ENCODE measurements at regions not wholly inside any gene's neighbourhood (a gene's known extent, or its start where the extent isn't known, plus 50 kb on each side); places are given as distances from the start of the nearest gene placed in this dataset.

DNA sequence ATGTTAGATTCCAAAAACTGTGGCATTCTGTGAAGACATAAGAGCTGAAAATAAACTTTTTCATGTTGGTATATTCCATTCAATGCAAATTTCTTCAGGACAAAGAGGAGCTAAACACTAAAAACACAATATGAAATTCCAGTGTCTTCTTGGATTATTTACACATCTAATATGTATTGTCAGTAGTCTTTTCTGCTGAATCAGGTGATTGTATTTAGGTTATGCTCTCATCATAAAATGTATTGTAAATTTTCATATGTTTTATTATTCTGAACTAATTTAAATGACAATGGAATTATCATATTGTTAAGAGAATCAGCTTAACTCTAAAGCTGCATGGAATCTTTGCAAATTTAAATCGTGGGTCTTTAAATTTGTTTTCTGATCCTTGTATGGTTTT is 526.7 kb downstream of the PDHA2 start:
- TF ChIP-seq EZH2 (IDR thresholded peaks at IDR 0.05; ENCODE audit: borderline replicate concordance, low read length) = no peak
- TF ChIP-seq, protein P1, sequence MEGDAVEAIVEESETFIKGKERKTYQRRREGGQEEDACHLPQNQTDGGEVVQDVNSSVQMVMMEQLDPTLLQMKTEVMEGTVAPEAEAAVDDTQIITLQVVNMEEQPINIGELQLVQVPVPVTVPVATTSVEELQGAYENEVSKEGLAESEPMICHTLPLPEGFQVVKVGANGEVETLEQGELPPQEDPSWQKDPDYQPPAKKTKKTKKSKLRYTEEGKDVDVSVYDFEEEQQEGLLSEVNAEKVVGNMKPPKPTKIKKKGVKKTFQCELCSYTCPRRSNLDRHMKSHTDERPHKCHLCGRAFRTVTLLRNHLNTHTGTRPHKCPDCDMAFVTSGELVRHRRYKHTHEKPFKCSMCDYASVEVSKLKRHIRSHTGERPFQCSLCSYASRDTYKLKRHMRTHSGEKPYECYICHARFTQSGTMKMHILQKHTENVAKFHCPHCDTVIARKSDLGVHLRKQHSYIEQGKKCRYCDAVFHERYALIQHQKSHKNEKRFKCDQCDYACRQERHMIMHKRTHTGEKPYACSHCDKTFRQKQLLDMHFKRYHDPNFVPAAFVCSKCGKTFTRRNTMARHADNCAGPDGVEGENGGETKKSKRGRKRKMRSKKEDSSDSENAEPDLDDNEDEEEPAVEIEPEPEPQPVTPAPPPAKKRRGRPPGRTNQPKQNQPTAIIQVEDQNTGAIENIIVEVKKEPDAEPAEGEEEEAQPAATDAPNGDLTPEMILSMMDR (IDR thresholded peaks at IDR 0.05; ENCODE audit: low read length) = no peak
- no peaks in the 10 kb centered on the region for H3K27me3 ChIP-seq (ENCODE audit: insufficient read depth, low read length)
- no peak overlapping the region for H3K4me3 ChIP-seq (ENCODE audit: low read depth, low read length, poor library complexity, severe bottlenecking)

DNA sequence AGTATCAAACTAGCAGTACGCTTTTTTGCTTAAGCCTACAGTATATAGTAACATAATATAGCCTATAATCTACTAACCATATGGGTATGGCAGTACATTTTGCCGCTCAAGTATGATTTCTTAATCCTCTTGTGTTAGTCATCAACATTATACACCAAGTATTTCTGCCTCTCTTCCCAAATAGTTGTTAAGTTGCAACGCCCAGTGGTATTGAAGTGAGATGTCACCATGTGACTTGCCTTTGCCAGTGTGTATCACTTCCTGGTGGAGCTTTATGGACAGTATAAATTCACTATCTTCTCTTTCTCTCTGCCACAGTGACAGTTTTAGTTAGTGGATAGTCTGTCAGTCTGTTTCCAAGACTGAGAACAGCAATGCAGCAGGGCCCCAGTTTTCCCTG is 535.5 kb downstream of the PDHA2 start:
- TF ChIP-seq EZH2 (IDR thresholded peaks at IDR 0.05; ENCODE audit: borderline replicate concordance, low read length) = no peak
- TF ChIP-seq, protein P1 (IDR thresholded peaks at IDR 0.05; ENCODE audit: low read length) = no peak
- H3K27ac ChIP-seq (ENCODE audit: low read depth, low read length, poor library complexity, severe bottlenecking) = no peak overlapping the region
- no peaks in the 10 kb centered on the region for H3K36me3 ChIP-seq (ENCODE audit: insufficient read depth, low read length)
- H3K9ac ChIP-seq (ENCODE audit: low read length) = no peak overlapping the region
- no peaks in the 10 kb centered on the region for H3K27me3 ChIP-seq (ENCODE audit: insufficient read depth, low read length)
- no peaks in the 10 kb centered on the region for H3K4me1 ChIP-seq (ENCODE audit: insufficient read depth, low read length, severe bottlenecking)
- no peaks in the 10 kb centered on the region for H3K9me3 ChIP-seq (ENCODE audit: low read length)
- no peaks in the 10 kb centered on the region for H3K9me2 ChIP-seq (ENCODE audit: low read depth, low read length)
- H3K79me2 ChIP-seq (ENCODE audit: insufficient read depth, low read length) = no peaks in the 10 kb centered on the region
- no peak overlapping the region for H2AFZ ChIP-seq (ENCODE audit: low read length)
- H3K4me3 ChIP-seq (ENCODE audit: low read depth, low read length, poor library complexity, severe bottlenecking) = no peak overlapping the region
- H3K4me2 ChIP-seq (ENCODE audit: low read length) = no peak overlapping the region
- no peaks in the 10 kb centered on the region for H3F3A ChIP-seq (ENCODE audit: insufficient read depth, low read length)
- no peaks in the 10 kb centered on the region for H4K20me1 ChIP-seq (ENCODE audit: insufficient read depth, low read length)

More for the DNA sequence above, 526.7 kb downstream of the PDHA2 start:
- Histone ChIP-seq H3K9me3 (ENCODE audit: low read length) (no peaks in the 10 kb centered on the region), H3K27ac (ENCODE audit: low read depth, low read length, poor library complexity, severe bottlenecking) (no peak overlapping the region), H3K9me2 (ENCODE audit: low read depth, low read length) (no peaks in the 10 kb centered on the region), H3F3A (ENCODE audit: insufficient read depth, low read length) (no peaks in the 10 kb centered on the region), H3K79me2 (ENCODE audit: insufficient read depth, low read length) (no peaks in the 10 kb centered on the region), H3K4me2 (ENCODE audit: low read length) (no peak overlapping the region), H4K20me1 (ENCODE audit: insufficient read depth, low read length) (no peaks in the 10 kb centered on the region), H3K4me1 (ENCODE audit: insufficient read depth, low read length, severe bottlenecking) (no peaks in the 10 kb centered on the region), H3K9ac (ENCODE audit: low read length) (no peak overlapping the region), H3K36me3 (ENCODE audit: insufficient read depth, low read length) (no peaks in the 10 kb centered on the region), H2AFZ (ENCODE audit: low read length) (no peak overlapping the region)

DNA sequence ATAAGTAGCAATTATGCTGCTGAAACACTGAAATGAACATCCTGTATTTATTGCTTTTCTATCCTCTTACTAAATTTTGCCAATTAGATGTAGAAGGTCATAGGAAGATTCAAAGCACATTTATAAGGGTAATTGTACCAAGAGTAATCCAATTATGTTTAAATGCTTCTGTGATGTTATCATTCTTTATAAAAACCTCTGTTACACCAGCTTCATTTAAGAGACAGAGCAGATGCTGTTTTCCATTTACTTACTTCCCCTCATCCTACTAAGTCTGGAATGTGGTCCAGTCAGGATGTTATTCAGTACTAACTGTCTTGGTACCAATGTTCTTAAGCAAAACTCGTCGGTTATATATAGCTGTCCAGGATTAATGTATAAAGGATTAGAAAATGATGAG is 539.6 kb downstream of the PDHA2 start:
- Histone ChIP-seq H2AFZ (ENCODE audit: low read length) (no peak overlapping the region), H4K20me1 (ENCODE audit: insufficient read depth, low read length) (no peaks in the 10 kb centered on the region), H3K9me2 (ENCODE audit: low read depth, low read length) (no peaks in the 10 kb centered on the region), H3K4me1 (ENCODE audit: insufficient read depth, low read length, severe bottlenecking) (no peaks in the 10 kb centered on the region), H3K4me3 (ENCODE audit: low read depth, low read length, poor library complexity, severe bottlenecking) (no peak overlapping the region), H3K27ac (ENCODE audit: low read depth, low read length, poor library complexity, severe bottlenecking) (no peak overlapping the region), H3F3A (ENCODE audit: insufficient read depth, low read length) (no peaks in the 10 kb centered on the region), H3K27me3 (ENCODE audit: insufficient read depth, low read length) (no peaks in the 10 kb centered on the region), H3K4me2 (ENCODE audit: low read length) (no peak overlapping the region), H3K79me2 (ENCODE audit: insufficient read depth, low read length) (no peaks in the 10 kb centered on the region), H3K9ac (ENCODE audit: low read length) (no peak overlapping the region), H3K36me3 (ENCODE audit: insufficient read depth, low read length) (no peaks in the 10 kb centered on the region), H3K9me3 (ENCODE audit: low read length) (no peaks in the 10 kb centered on the region)
- TF ChIP-seq EZH2 (IDR thresholded peaks at IDR 0.05; ENCODE audit: borderline replicate concordance, low read length) = no peak
- TF ChIP-seq, protein P1 (IDR thresholded peaks at IDR 0.05; ENCODE audit: low read length) = no peak
